A549 (cell line): ENCODE measurements at regions not wholly inside any gene's neighbourhood (a gene's known extent, or its start where the extent isn't known, plus 50 kb on each side); places are given as distances from the start of the nearest gene placed in this dataset.

ENCODE experiments used
- ATAC-seq, 2 experiments: fragments of 200-7000 bp in 1 of 2; fragments of >200 bp in 1 of 2; cut with Nextera tagmentation in 1 of 2; cut with Tn5 transposase in 1 of 2; 3 replicates each; pipeline versions ENCODE4 v1.8.0 to v1.9.1; 2018 to 2020; ENCODE audit warnings: mild to moderate bottlenecking in 1 of 2, moderate library complexity in 1 of 2
- CTCF ChIA-PET: fragments of 300-600 bp; sonication (Branson Sonifier 250); formaldehyde crosslinking; extraction: SDS; loops from one replicate; lab custom pipeline; 2021; ENCODE audit warnings: antibody characterized with exemption, inconsistent platforms; lab: Yijun Ruan, JAX
- POLR2A ChIA-PET: fragments of 350-600 bp; formaldehyde crosslinking; extraction: SDS; loops from one replicate; lab custom pipeline; 2021; ENCODE audit warnings: antibody characterized with exemption, inconsistent platforms; lab: Yijun Ruan, JAX
- DNase-seq, 2 experiments: peaks; one replicate each; pipeline versions ENCODE4 v3.0.0 to v3.0.0-alpha.2; 2011 to 2016; ENCODE audit warnings: low read depth in 1 of 2, low spot score in 1 of 2
- FAIRE-seq: peaks from 2 replicates; lab custom pipeline; 2011; peaks lifted over from hg19 to GRCh38; lab: Jason Lieb, UNC
- H3K27ac ChIP-seq, 2 experiments: fragments of >200 bp; sonication (Bioruptor Twin); formaldehyde crosslinking; 3 replicates each; pipeline ENCODE4 v1.5.1; 2016 to 2017
- H3K4me1 ChIP-seq: fragments of >200 bp; sonication (Bioruptor Twin); formaldehyde crosslinking; 3 replicates; pipeline ENCODE4 v1.6.1; 2016
- H3K4me2 ChIP-seq: fragments of >200 bp; sonication (Bioruptor Twin); formaldehyde crosslinking; 3 replicates; pipeline ENCODE4 v1.6.1; 2016
- H3K4me3 ChIP-seq: fragments of >200 bp; sonication (Bioruptor Twin); formaldehyde crosslinking; 3 replicates; pipeline ENCODE4 v1.5.1; 2016
- H3K9me3 ChIP-seq: fragments of >200 bp; sonication (Bioruptor Twin); formaldehyde crosslinking; 3 replicates; pipeline ENCODE4 v1.6.1; 2016
- BHLHE40 ChIP-seq: IDR thresholded peaks from 2 replicates; pipeline ENCODE4 v1.6.1; 2012; ENCODE audit warnings: low read depth, low read length, inconsistent platforms
- HOXB13 ChIP-seq: fragments of 250-450 bp; sonication (Bioruptor Pico); IDR thresholded peaks from 2 replicates; pipeline ENCODE4 v1.5.0; 2020; ENCODE audit warnings: low read depth, mild to moderate bottlenecking, moderate library complexity
- HOXB5 ChIP-seq: fragments of 250-450 bp; sonication (Bioruptor Pico); IDR thresholded peaks from 2 replicates; pipeline ENCODE4 v1.5.0; 2020; ENCODE audit warnings: mild to moderate bottlenecking, moderate library complexity
- POLR2A ChIP-seq: IDR thresholded peaks from 2 replicates; pipeline ENCODE4 v1.6.1; 2012; ENCODE audit warnings: mild to moderate bottlenecking, low read length
- RAD21 ChIP-seq, 2 experiments: fragments of >200 bp in 1 of 2; sonication (Bioruptor Twin) in 1 of 2; formaldehyde crosslinking in 1 of 2; IDR thresholded peaks in 1 of 2; conservative IDR thresholded peaks in 1 of 2; 2 replicates in 1 of 2; 3 replicates in 1 of 2; pipeline ENCODE4 v1.6.1; 2012 to 2018; ENCODE audit warnings: inconsistent platforms in 1 of 2
- SREBF2 ChIP-seq: fragments of 450-650 bp; IDR thresholded peaks from 2 replicates; pipeline ENCODE4 v1.6.1; 2014; ENCODE audit warnings: mild to moderate bottlenecking, moderate library complexity
- ZNF302 ChIP-seq: fragments of 250-450 bp; sonication (Bioruptor Pico); IDR thresholded peaks from 2 replicates; pipeline ENCODE4 v1.9.0; 2021; ENCODE audit warnings: inconsistent platforms, mild to moderate bottlenecking, moderate library complexity
- WGBS: methylation state at CpG from one replicate; pipeline ENCODE4 v1.1.6; 2017; ENCODE audit errors: missing lambda C conversion rate; 5-methylcytosine and 5-hydroxymethylcytosine counted together
- small RNA-seq, 6 experiments: library from RNA; depleted of rRNA; stranded (forward); fragments of <200 nt; gene quantifications; one replicate each; pipeline ENCODE3, GENCODE V24; 2012
- TF ChIP-seq, protein P1 (sequence below): fragments of 250-450 bp; sonication (Bioruptor Pico); IDR thresholded peaks from 2 replicates; pipeline ENCODE4 v1.5.0; 2021; ENCODE audit warnings: mild to moderate bottlenecking, moderate library complexity, borderline replicate concordance
- TF ChIP-seq, protein P2 (sequence below): IDR thresholded peaks from 2 replicates; pipeline ENCODE4 v1.6.1; 2012; ENCODE audit warnings: low read depth, borderline replicate concordance

- TF ChIP-seq, protein P1, sequence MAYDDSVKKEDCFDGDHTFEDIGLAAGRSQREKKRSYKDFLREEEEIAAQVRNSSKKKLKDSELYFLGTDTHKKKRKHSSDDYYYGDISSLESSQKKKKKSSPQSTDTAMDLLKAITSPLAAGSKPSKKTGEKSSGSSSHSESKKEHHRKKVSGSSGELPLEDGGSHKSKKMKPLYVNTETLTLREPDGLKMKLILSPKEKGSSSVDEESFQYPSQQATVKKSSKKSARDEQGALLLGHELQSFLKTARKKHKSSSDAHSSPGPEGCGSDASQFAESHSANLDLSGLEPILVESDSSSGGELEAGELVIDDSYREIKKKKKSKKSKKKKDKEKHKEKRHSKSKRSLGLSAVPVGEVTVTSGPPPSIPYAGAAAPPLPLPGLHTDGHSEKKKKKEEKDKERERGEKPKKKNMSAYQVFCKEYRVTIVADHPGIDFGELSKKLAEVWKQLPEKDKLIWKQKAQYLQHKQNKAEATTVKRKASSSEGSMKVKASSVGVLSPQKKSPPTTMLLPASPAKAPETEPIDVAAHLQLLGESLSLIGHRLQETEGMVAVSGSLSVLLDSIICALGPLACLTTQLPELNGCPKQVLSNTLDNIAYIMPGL (CRISPR knock-in tag): no peak
These were observed 277.8 kb downstream of the LMO7 start (continued) for GRCh38 chr13:75913925-75914324.

DNA sequence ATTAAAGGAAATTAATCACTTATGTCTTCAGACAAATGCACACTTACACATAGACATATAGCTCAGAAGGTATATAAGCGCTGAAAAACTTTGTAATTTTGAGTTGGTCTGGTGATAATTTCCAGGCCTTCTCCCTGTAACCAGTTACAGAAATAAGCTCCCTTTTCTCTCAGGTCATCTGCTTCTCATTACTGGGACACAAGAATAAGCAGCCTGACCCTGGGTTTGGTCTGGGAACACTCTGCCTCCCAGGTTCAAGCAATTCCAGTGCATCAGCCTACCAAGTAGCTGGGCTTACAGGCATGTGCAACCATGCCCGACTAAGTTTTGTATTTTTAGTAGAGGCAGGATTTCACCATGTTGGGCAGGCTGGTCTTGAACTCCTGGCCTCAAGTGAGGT lies 274.5 kb downstream of the LMO7 start:
- 85% methylated on average over 2 of the region's 2 CpGs for WGBS
- CTCF ChIA-PET: no interaction called here
- Histone ChIP-seq H3K9me3 (no peaks in the 10 kb centered on the region), H3K4me3 (no peak overlapping the region), H3K27ac (no peak overlapping the region), H3K4me1 (no peaks in the 10 kb centered on the region), H3K4me2 (no peak overlapping the region)
- TF ChIP-seq BHLHE40: no peak
- TF ChIP-seq, protein P2, sequence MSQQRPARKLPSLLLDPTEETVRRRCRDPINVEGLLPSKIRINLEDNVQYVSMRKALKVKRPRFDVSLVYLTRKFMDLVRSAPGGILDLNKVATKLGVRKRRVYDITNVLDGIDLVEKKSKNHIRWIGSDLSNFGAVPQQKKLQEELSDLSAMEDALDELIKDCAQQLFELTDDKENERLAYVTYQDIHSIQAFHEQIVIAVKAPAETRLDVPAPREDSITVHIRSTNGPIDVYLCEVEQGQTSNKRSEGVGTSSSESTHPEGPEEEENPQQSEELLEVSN: no peak
- TF ChIP-seq HOXB13: no peak
- no peak for TF ChIP-seq POLR2A
- TF ChIP-seq HOXB5 (CRISPR knock-in tag): no peak
- no peak for TF ChIP-seq SREBF2
- TF ChIP-seq ZNF302: no peak
- no peak for TF ChIP-seq RAD21 (conservative IDR thresholded peaks at IDR 0.05 in 1 of 2, IDR thresholded peaks at IDR 0.05 in 1 of 2)
- POLR2A ChIA-PET: no interaction called here
- ATAC-seq (no peak), DNase-seq (no peak), FAIRE-seq (no peak)

Small RNA genes lying in the stretch of these regions (small RNA-seq; reads per million reads assigned to genes)
- 0 reads per million in 6 experiments for gene RN7SL571P
